G401 (cell line): ENCODE measurements at regions not wholly inside any gene's neighbourhood (a gene's known extent, or its start where the extent isn't known, plus 50 kb on each side); places are given as distances from the start of the nearest gene placed in this dataset.

Experiments
- DNase-seq: peaks from one replicate; pipeline ENCODE4 v3.0.0-alpha.2; 2015; ENCODE audit warnings: low spot score
- in situ Hi-C: cut with HindIII; loops from 2 replicates; pipeline ENCODE4 v1.10.0; 2016; ENCODE audit warnings: low sequenced_read_pairs, mixed read lengths

- in situ Hi-C loops: no loop called here
These were observed 209.3 kb upstream of the PDE1C start for GRCh38 chr7:32279500-32279899.

DNA sequence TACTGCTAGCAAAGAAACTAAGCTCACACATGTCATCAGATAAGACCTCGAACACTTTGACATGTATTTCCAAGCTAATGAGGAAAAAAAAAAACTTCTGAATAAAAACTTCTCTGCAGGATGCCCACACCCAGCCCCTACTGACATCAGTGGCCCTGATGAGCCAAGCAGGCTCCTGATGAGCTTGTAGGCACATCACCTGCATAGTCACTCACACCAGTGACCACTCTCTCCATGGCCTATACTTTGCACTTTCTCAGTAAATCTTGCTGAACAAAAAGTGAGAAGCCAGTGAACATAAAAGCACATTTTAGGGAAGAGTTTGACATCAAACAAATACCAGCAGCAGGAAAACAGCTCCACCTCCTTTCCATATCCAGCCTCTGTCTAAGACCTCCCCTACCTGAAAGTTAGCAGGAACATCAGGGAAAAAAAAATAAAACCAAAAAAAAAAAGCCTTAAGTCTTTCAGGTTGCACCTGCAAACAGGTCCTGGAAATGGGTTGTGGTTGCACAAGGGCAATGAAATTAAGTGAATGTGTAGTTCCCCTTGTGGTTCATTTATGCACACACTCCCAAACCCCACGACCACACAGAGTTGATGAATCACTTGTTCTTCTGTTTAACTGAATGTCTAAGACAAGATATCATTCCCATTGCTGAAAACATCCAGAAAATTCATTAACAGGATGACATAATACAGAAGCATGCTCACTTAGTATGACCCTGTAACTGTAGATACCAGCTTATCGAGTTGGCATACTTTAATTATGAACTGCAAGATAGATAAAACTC lies 205.2 kb upstream of the PDE1C start:
- in situ Hi-C loops: no loop called here
- no peak for DNase-seq

More at GRCh38 chr7:32279500-32279899, 209.3 kb upstream of the PDE1C start:
- DNase-seq: no peak

GRCh38 chr7:32273297-32273696 lies 203.1 kb upstream of the PDE1C start:
- in situ Hi-C loops: no loop called here
- DNase-seq: no peak

DNA sequence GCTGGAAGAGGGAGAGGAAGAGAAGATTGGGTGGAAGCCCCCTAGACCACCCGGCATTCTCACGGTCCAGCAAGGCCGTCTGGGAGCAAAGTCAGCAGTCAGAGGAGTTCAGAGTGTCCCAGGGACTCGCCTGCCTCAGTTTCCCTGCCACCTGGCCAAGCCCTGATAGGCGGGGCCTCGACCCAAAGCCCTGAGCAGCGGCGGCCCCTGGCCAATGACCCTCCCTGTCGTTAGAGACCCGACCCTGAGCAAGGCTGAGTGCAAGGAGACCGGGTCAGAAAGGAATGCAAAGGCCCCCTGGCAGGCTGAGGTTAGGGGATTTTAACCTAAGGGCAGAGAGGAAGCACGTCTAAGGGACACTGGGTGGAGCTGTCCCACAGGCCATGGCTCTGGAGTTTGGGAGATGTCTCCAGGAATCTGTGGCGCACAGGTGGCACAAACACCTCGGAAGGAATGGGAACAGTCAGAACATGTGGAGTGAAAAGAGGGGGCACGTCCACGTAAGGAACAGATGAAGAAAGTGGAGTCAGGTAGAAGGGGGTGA lies 196.8 kb upstream of the PDE1C start:
- in situ Hi-C loops: no loop called here
- DNase-seq: no peak

DNA sequence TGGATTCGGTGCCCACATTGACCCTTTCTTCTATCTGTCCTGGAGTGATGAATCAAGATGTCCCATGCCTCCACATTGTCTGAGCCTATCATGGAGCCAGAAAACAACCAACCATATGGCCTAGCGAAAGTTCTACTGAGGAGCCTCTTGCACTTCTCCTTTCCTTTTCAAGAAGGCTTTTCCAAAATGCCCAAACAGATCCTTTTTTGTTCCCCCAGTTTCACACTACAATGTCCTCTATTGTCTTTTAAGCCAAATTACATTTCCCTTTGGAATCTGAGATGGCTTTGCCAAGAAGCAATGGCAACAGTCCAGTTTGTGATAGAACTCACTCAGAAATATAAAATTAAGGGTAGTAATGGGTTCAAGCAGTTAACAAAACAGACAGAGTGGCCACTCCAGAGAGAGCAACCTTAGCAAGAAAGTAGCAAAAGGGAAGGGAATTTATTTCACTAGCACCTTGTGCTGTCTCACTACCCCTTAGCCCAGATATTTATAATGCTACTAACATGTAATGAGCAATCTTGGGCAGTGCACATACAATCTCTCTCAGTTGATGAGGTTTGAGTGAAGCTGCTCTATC lies 194.6 kb upstream of the PDE1C start:
- DNase-seq: no peak
- in situ Hi-C loops: no loop called here

DNA sequence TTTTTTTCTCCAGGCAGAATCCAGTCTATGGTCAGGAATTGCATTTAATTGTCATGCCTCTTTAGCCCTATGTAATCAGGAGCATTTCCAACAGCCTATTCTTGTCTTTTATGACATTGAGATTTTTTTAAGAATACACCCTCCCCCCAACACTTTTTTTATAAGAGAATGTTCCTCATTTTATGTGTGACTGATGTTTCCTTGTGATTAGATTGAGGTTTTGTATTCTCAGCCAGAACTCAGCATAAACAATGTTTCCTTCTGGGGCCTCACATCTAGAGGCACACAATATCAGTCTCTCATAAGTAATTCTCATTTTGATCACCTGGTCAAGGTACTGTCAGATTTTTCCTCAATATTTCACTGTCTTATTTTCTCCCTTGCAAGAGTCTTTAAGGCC lies 193.4 kb upstream of the PDE1C start:
- DNase-seq: no peak
- in situ Hi-C loops: no loop called here

GRCh38 chr7:32262315-32262714 lies 192.1 kb upstream of the PDE1C start:
- no peak for DNase-seq
- in situ Hi-C loops: no loop called here

DNA sequence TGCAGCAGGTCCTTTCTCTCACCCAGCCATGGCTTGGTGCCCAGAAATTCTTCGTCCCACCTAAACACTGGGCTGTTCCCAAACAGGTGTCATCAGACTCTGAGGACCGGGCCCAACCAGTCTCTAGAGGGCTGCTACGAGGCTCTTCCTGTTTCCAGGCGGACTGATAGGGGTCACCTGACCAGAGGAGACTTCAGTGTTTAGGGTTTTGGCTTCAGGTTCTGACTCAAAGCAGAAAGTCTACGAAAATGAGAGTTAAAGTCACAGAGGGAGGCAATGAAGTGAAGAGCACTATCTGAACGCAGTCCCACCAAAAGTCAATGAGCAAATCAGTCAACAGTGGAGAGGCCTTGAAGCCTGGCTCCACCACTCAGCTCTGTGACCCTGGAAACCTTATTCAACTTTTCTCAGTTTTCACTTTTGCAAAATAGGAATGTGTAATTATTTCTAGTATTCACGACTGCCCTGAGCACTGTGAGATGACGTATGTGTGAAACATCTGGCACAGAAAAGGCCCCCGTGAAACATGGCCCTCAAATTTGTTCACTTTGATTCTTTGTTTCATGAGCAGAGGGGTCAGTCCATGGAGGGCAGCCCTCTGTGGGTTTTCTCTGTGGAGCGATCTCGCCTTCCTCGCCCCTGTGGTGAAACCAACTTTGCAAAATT lies 189.9 kb upstream of the PDE1C start:
- in situ Hi-C loops: no loop called here
- peak; percentile 15 for DNase-seq

GRCh38 chr7:32258265-32258664 lies 188.1 kb upstream of the PDE1C start:
- in situ Hi-C loops: no loop called here
- peak; percentile 4 for DNase-seq

DNA sequence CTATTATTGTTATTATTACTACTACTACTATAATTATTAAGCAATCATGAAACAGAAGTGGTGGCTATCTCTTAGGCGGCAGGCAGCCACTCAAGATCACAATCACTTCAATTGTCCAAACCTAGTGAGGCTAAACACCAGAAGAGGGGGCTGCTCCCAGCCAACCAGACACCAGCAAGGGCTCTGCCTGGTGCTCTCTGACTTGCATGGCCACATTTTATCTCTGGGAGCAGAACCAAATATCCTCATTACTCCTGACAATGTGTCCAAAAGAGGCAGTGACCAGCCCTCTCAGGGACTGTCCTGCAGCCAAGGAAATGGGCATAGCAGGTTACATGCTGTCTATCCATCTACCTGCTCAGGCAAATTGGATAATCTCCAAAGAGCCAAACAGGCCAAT lies 187.4 kb upstream of the PDE1C start:
- in situ Hi-C loops: no loop called here
- peak; percentile 95 for DNase-seq

DNA sequence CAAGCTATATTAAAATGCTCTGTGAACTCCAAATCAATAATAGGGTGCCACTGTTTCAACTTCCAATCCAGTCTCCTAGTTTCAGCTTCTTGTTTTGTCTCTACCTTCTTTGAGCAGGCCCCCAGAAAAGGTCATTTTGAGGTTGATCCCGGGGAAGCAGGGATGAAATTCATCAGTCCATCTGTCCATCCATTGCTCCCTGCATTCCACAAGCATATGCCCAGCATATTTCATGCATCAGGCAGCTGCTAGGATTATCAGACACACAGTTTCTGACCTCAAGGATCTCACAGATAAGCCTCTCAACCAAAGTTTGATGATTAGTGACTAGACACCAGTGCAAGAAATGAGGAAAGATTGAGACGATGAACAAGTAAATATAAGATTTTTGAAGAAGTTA lies 186.6 kb upstream of the PDE1C start:
- in situ Hi-C loops: no loop called here

GRCh38 chr7:32256376-32256775 lies 186.2 kb upstream of the PDE1C start:
- in situ Hi-C loops: no loop called here
- DNase-seq: no peak

More for the DNA sequence above, 186.6 kb upstream of the PDE1C start:
- no peak for DNase-seq

GRCh38 chr7:32255036-32255435 lies 184.8 kb upstream of the PDE1C start:
- in situ Hi-C loops: no loop called here
- no peak for DNase-seq

- in situ Hi-C loops: no loop called here
- DNase-seq: no peak
These were observed 183.1 kb upstream of the PDE1C start for GRCh38 chr7:32253299-32253698.

GRCh38 chr7:32251659-32252058 lies 181.5 kb upstream of the PDE1C start:
- in situ Hi-C loops: no loop called here
- DNase-seq: no peak

DNA sequence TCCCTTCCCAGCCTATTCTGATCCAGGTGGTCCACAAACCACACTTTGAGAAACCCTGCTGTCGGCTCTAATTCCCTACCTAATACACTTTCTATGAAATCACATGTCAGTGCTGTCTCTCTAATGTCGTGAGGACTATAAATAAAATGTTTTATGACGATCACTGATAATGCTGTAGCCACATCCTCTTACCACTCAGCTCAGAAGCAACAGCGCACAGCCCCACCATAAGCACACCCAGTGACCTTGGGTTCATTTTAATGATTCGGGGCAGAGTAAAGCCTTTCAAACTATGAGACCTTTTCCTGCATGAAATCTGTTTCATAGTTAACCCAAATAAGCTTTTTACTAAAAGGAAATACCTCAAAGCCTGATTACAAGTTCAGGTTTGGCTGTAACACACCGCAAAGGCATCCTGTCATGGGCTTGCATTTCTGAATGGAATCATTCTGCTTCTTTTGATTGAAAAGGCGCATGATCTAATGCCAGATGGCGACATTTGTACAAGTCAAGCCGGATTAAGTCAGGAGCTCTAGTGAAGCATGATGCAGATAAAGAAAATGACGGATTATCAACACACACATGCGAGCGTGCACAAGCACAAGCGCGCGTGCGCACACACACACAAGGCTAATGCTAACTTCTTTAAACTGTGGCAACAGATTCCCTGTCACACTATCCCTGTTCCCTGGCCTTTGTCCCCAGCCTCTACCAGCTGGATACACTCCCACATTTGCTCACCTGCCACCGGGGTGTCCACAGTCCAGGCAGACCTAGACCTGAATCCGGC lies 180.5 kb upstream of the PDE1C start:
- in situ Hi-C loops: no loop called here
- DNase-seq: peak; percentile 92

- DNase-seq: no peak
- in situ Hi-C loops: no loop called here
These were observed 179.8 kb upstream of the PDE1C start for GRCh38 chr7:32250003-32250402.

GRCh38 chr7:32248522-32248921 lies 178.3 kb upstream of the PDE1C start:
- DNase-seq: no peak
- in situ Hi-C loops: no loop called here

DNA sequence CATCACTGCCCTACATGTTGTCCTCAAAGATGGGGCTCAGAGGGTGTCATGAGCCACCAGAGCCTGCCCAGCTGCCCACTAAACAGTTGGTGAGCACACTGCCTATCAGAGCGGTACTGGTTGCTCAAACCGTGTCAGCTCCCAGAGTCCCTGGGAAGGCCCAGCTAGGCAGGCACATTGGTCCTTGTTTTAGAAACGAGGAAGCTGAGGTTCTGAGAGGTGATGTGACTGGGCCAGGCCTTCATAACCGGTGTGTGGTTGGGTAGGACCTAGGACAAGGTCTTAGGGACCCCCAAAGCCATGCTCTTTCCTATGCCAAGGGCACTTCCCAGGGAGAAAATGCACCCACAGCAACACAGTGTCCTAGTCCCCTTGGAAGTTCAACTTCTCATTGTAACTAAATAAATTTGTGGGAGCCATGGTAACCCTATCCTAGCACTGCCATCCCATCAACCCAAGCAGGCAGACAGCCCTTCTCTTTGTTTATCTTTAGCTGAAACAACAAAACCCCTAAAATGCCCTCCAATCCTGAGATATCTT lies 174.7 kb upstream of the PDE1C start:
- DNase-seq: no peak
- in situ Hi-C loops: no loop called here
